CD4-positive, CD25-positive, alpha-beta regulatory T cell (primary cell): ENCODE measurements at regions not wholly inside any gene's neighbourhood (a gene's known extent, or its start where the extent isn't known, plus 50 kb on each side); places are given as distances from the start of the nearest gene placed in this dataset.
"Not testable (repeated sequence)": the region's sequence is repeated elsewhere in the genome, so short reads cannot be mapped to it uniquely, and the experiment has no call there.

ENCODE experiments used
- ATAC-seq, 2 donors: fragments of 150-1000 bp; cut with Tn5 transposase; one replicate each; pipeline ENCODE4 v1.10.0; 2021; ENCODE audit warnings: low read depth in 2 of 2, moderate number of reproducible peaks in 2 of 2, moderate library complexity in 1 of 2
- DNase-seq, 3 donors: peaks; one replicate each; pipeline versions ENCODE4 v3.0.0 to v3.0.0-alpha.2; 2012 to 2022; ENCODE audit warnings: mixed read lengths in 1 of 3
- H3K27ac ChIP-seq: one replicate; pipeline ENCODE4 v1.7.0; 2013; ENCODE audit warnings: mild to moderate bottlenecking, low read length; ENCODE audit not compliant: insufficient read depth, poor library complexity, severe bottlenecking
- H3K27me3 ChIP-seq: one replicate; pipeline ENCODE4 v1.7.0; 2013; ENCODE audit warnings: low read length; ENCODE audit not compliant: control insufficient read depth, insufficient read depth
- H3K36me3 ChIP-seq: one replicate; pipeline ENCODE4 v1.7.0; 2013; ENCODE audit warnings: mild to moderate bottlenecking, low read length, moderate library complexity; ENCODE audit not compliant: control insufficient read depth, insufficient read depth
- H3K4me1 ChIP-seq: 2 replicates; pipeline ENCODE4 v1.7.0; 2013; ENCODE audit warnings: mild to moderate bottlenecking, low read length; ENCODE audit not compliant: insufficient read depth, control insufficient read depth, poor library complexity, severe bottlenecking
- H3K4me3 ChIP-seq: one replicate; pipeline ENCODE4 v1.7.0; 2013; ENCODE audit warnings: low read depth, mild to moderate bottlenecking, low read length, moderate library complexity
- H3K9me3 ChIP-seq, 2 experiments: 1 replicate in 1 of 2; 2 replicates in 1 of 2; pipeline ENCODE4 v1.7.0; 2013; ENCODE audit warnings: low read length in 2 of 2, mild to moderate bottlenecking in 1 of 2, moderate library complexity in 1 of 2; ENCODE audit not compliant: control insufficient read depth in 2 of 2
- H3K27ac Mint-ChIP-seq, 3 donors: one replicate each; pipeline ENCODE4 v1.8.0; 2020 to 2022; ENCODE audit warnings: mild to moderate bottlenecking in 3 of 3, mixed read lengths in 3 of 3, moderate library complexity in 2 of 3
- H3K27me3 Mint-ChIP-seq: one replicate; pipeline ENCODE4 v1.8.0; 2022; ENCODE audit warnings: mild to moderate bottlenecking, mixed read lengths
- H3K36me3 Mint-ChIP-seq: one replicate; pipeline ENCODE4 v1.8.0; 2020; ENCODE audit warnings: mixed read lengths
- H3K4me1 Mint-ChIP-seq, 4 donors: one replicate each; pipeline ENCODE4 v1.8.0; 2020 to 2022; ENCODE audit warnings: mixed read lengths in 4 of 4, mild to moderate bottlenecking in 1 of 4
- H3K4me3 Mint-ChIP-seq, 4 donors: one replicate each; pipeline ENCODE4 v1.8.0; 2020 to 2022; ENCODE audit warnings: mild to moderate bottlenecking in 4 of 4, mixed read lengths in 4 of 4, moderate library complexity in 3 of 4
- H3K9me3 Mint-ChIP-seq, 7 donors: one replicate each; pipeline ENCODE4 v1.8.0; 2020 to 2022; ENCODE audit warnings: mixed read lengths in 7 of 7, mild to moderate bottlenecking in 3 of 7, moderate library complexity in 2 of 7

DNA sequence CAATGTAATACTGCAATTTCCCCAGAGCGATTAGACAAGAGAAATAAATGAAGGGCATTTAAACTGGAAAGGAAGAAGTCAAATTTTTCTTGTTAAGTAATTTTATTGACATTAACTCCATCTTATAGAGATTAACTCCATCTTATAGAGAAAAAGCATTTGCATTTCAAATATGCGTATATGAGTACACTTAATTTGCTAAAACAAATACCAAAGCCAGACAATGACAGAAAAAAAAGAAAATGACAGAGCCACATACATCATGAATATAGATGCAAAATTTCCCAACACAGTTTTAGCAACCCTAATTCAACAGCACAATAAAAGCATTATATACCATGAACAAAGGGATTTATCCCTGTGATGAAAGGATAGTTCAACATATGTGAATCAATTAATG is 1293.1 kb upstream of the EYS start:
- Mint-ChIP-seq H3K27ac (no peak overlapping the region), H3K4me3 (no peak overlapping the region), H3K4me1 (peaks cover 0 to 3% (median 0%) of the 10 kb centered on the region in 4 donors), H3K9me3 (peaks cover 0 to 30% (median 8%) of the 10 kb centered on the region in 7 donors), H3K36me3 (no peaks in the 10 kb centered on the region), H3K27me3 (no peaks in the 10 kb centered on the region)
- H3K9me3 ChIP-seq = peaks cover 0 to 4% of the 10 kb centered on the region in 2 experiments
- H3K4me3 ChIP-seq = no peak overlapping the region
- DNase-seq (no peak), ATAC-seq (no peak)
- H3K27me3 ChIP-seq = no peaks in the 10 kb centered on the region
- no peaks in the 10 kb centered on the region for H3K4me1 ChIP-seq
- no peak overlapping the region for H3K27ac ChIP-seq
- no peaks in the 10 kb centered on the region for H3K36me3 ChIP-seq

GRCh38 chr6:66997579-66997978 is 1290.6 kb upstream of the EYS start:
- H3K27me3 ChIP-seq, H3K4me1 ChIP-seq, H3K9me3 ChIP-seq, H3K36me3 Mint-ChIP-seq, H3K27me3 Mint-ChIP-seq, H3K36me3 ChIP-seq, H3K4me3 Mint-ChIP-seq, H3K4me3 ChIP-seq, H3K27ac Mint-ChIP-seq, ATAC-seq, H3K4me1 Mint-ChIP-seq, H3K27ac ChIP-seq, DNase-seq: not testable (repeated sequence)
- H3K9me3 Mint-ChIP-seq = peaks cover 0 to 30% (median 8%) of the 10 kb centered on the region in 7 donors

GRCh38 chr6:66995669-66996068 is 1288.6 kb upstream of the EYS start:
- Mint-ChIP-seq H3K9me3 (peaks cover 0 to 23% (median 6%) of the 10 kb centered on the region in 7 donors), H3K27me3 (no peaks in the 10 kb centered on the region), H3K4me3 (no peak overlapping the region), H3K27ac (no peak overlapping the region), H3K36me3 (no peaks in the 10 kb centered on the region), H3K4me1 (no peaks in the 10 kb centered on the region)
- Histone ChIP-seq H3K4me1 (no peaks in the 10 kb centered on the region), H3K27me3 (no peaks in the 10 kb centered on the region), H3K27ac (no peak overlapping the region), H3K9me3 (peaks cover 7% of the 10 kb centered on the region in 2 experiments), H3K4me3 (no peak overlapping the region), H3K36me3 (no peaks in the 10 kb centered on the region)
- no peak for ATAC-seq
- DNase-seq = no peak

DNA sequence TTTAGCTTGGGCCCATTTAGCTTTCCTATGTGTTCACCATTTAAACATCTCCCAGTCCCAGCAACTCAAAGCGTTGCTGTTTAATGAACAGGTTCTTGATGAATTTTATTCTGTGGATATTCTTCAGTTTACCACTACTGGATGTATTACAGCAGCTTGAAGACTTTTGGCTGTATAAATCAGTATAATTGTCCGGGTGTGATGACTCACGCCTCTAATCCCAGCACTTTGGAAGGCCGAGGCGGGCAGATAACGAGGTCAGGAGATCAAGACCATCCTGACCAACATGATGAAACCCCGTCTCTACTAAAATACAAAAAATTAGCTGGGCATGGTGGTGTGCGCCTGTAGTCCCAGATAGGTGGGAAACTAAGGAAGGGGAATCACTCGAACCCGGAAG is 1286.7 kb upstream of the EYS start:
- not testable (repeated sequence) for H3K27me3 ChIP-seq, H3K4me3 Mint-ChIP-seq, H3K36me3 Mint-ChIP-seq, ATAC-seq, H3K4me1 ChIP-seq, H3K36me3 ChIP-seq, H3K27me3 Mint-ChIP-seq, H3K4me1 Mint-ChIP-seq, H3K4me3 ChIP-seq, DNase-seq, H3K27ac ChIP-seq
- H3K9me3 ChIP-seq = peaks cover 10 to 11% of the 10 kb centered on the region in 2 experiments
- peak overlapping the region in 1 of 3 donors; percentile 29 for H3K27ac Mint-ChIP-seq
- peaks cover 0 to 20% (median 4%) of the 10 kb centered on the region in 7 donors for H3K9me3 Mint-ChIP-seq

DNA sequence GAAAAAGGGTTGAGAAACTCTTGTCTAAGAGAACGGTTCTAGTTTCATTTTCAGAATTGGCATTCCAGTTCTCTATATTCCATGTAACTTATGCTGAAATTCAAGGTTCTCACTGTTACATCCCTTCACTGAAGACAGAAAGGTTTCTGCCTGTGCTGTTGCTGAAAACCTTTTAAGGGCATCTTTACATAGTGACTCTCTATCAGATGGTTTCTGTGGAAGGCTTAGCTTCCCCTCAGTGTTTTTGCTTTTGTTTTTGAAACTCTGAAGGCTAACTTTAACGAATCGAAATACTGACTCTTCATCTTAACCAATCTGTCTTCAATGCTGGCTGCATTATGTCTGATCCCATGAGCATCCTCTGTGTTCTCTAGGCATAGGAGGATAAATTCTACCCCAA is 1286.2 kb upstream of the EYS start:
- no peaks in the 10 kb centered on the region for H3K4me1 ChIP-seq
- no peaks in the 10 kb centered on the region for H3K36me3 ChIP-seq
- H3K9me3 ChIP-seq = peaks cover 10 to 11% of the 10 kb centered on the region in 2 experiments
- H3K27me3 ChIP-seq = no peaks in the 10 kb centered on the region
- Mint-ChIP-seq H3K9me3 (peaks cover 0 to 22% (median 6%) of the 10 kb centered on the region in 7 donors), H3K27me3 (no peaks in the 10 kb centered on the region), H3K4me1 (no peaks in the 10 kb centered on the region), H3K4me3 (no peak overlapping the region), H3K27ac (peak overlapping the region in 1 of 3 donors; percentile 29), H3K36me3 (no peaks in the 10 kb centered on the region)
- H3K27ac ChIP-seq = no peak overlapping the region
- no peak for ATAC-seq
- no peak for DNase-seq
- H3K4me3 ChIP-seq = no peak overlapping the region

- H3K27me3 Mint-ChIP-seq = no peaks in the 10 kb centered on the region
- peaks cover 0 to 26% (median 5%) of the 10 kb centered on the region in 7 donors for H3K9me3 Mint-ChIP-seq
- no peak for ATAC-seq
- Histone ChIP-seq H3K36me3 (no peaks in the 10 kb centered on the region), H3K27me3 (no peaks in the 10 kb centered on the region), H3K4me1 (no peaks in the 10 kb centered on the region), H3K27ac (no peak overlapping the region), H3K4me3 (no peak overlapping the region), H3K9me3 (peaks cover 9 to 10% of the 10 kb centered on the region in 2 experiments)
- no peak overlapping the region for H3K4me3 Mint-ChIP-seq
- H3K27ac Mint-ChIP-seq = no peak overlapping the region
- H3K4me1 Mint-ChIP-seq = no peaks in the 10 kb centered on the region
- H3K36me3 Mint-ChIP-seq = no peaks in the 10 kb centered on the region
- no peak for DNase-seq
These were observed 1285.6 kb upstream of the EYS start for GRCh38 chr6:66992660-66993059.

DNA sequence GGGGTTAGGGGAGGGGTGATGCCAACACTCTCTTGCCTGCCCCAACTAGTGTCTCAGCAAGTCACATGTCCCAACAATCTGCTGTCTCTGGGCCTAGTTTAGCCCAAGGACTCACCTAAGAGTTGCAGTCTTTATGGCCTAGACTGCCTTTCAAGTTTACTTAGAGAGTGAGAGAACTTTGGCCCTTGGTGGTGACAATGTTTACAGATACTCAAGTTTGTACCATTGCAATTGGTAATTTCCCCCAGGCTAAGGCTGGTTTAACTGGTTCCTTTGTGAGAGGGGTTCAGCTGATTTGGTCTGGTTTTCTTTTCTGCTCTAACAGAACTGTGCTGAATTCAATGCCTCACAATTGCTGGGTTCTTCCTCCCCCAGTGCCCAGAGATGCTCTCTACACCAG is 1279.9 kb upstream of the EYS start:
- H3K4me3 ChIP-seq = no peak overlapping the region
- peaks cover 7 to 9% of the 10 kb centered on the region in 2 experiments for H3K9me3 ChIP-seq
- no peak overlapping the region for H3K27ac ChIP-seq
- DNase-seq (no peak), ATAC-seq (no peak)
- Mint-ChIP-seq H3K4me3 (no peak overlapping the region), H3K4me1 (no peaks in the 10 kb centered on the region), H3K27me3 (no peaks in the 10 kb centered on the region), H3K27ac (no peak overlapping the region), H3K9me3 (peaks cover 2 to 34% (median 6%) of the 10 kb centered on the region in 7 donors), H3K36me3 (no peaks in the 10 kb centered on the region)
- H3K36me3 ChIP-seq = no peaks in the 10 kb centered on the region
- no peaks in the 10 kb centered on the region for H3K4me1 ChIP-seq
- no peaks in the 10 kb centered on the region for H3K27me3 ChIP-seq

- DNase-seq (no peak), ATAC-seq (no peak)
- H3K9me3 Mint-ChIP-seq = peaks cover 2 to 37% (median 6%) of the 10 kb centered on the region in 7 donors
- no peaks in the 10 kb centered on the region for H3K36me3 Mint-ChIP-seq
- H3K27ac Mint-ChIP-seq = no peak overlapping the region
- Histone ChIP-seq H3K4me3 (no peak overlapping the region), H3K4me1 (no peaks in the 10 kb centered on the region), H3K9me3 (peaks cover 5% of the 10 kb centered on the region in 2 experiments), H3K36me3 (no peaks in the 10 kb centered on the region), H3K27ac (no peak overlapping the region), H3K27me3 (no peaks in the 10 kb centered on the region)
- H3K4me3 Mint-ChIP-seq = no peak overlapping the region
- H3K4me1 Mint-ChIP-seq = no peaks in the 10 kb centered on the region
- H3K27me3 Mint-ChIP-seq = no peaks in the 10 kb centered on the region
These were observed 1278.8 kb upstream of the EYS start for GRCh38 chr6:66985816-66986215.
